Activated effector memory CD4-positive, alpha-beta T cell treated with anti-CD3 and anti-CD28 coated beads, Interleukin-2, amount 50 U/mL, for 16 hours (primary cell): ENCODE measurements at regions not wholly inside any gene's neighbourhood (a gene's known extent, or its start where the extent isn't known, plus 50 kb on each side); places are given as distances from the start of the nearest gene placed in this dataset.
"Not testable (repeated sequence)": the region's sequence is repeated elsewhere in the genome, so short reads cannot be mapped to it uniquely, and the experiment has no call there.

Experiments used
- DNase-seq: peaks from one replicate; pipeline ENCODE4 v3.0.0-alpha.2; 2020

GRCh38 chr6:155791891-155792290, 336.3 kb upstream of the NOX3 start:
- DNase-seq, result no peak

- no peak for DNase-seq
Measured at GRCh38 chr6:155791186-155791585, 335.5 kb upstream of the NOX3 start.

- no peak for DNase-seq
Measured at GRCh38 chr6:155787168-155787567, 331.5 kb upstream of the NOX3 start.

- no peak for DNase-seq
Measured at GRCh38 chr6:155786528-155786927, 330.9 kb upstream of the NOX3 start.

- no peak for DNase-seq
Measured at GRCh38 chr6:155782739-155783459, 327.3 kb upstream of the NOX3 start.

- no peak for DNase-seq
Measured at GRCh38 chr6:155782320-155782731, 326.7 kb upstream of the NOX3 start.

GRCh38 chr6:155779456-155779855, 323.8 kb upstream of the NOX3 start:
- DNase-seq, result no peak

GRCh38 chr6:155778336-155778735, 322.7 kb upstream of the NOX3 start:
- DNase-seq, result no peak

GRCh38 chr6:155771822-155772221, 316.2 kb upstream of the NOX3 start:
- no peak for DNase-seq

- DNase-seq, result no peak
Measured at GRCh38 chr6:155770856-155771255, 315.2 kb upstream of the NOX3 start.

- no peak for DNase-seq
Measured at GRCh38 chr6:155770313-155770712, 314.7 kb upstream of the NOX3 start.

- DNase-seq, result no peak
Measured at GRCh38 chr6:155765275-155766194, 309.9 kb upstream of the NOX3 start.

- DNase-seq, result no peak
Measured at GRCh38 chr6:155762649-155763048, 307.0 kb upstream of the NOX3 start.

GRCh38 chr6:155755452-155755851, 299.8 kb upstream of the NOX3 start:
- DNase-seq, result no peak

GRCh38 chr6:155748778-155749177, 293.1 kb upstream of the NOX3 start:
- DNase-seq, result not testable (repeated sequence)

GRCh38 chr6:155747491-155747890, 291.9 kb upstream of the NOX3 start:
- DNase-seq, result no peak

GRCh38 chr6:155740781-155741399, 285.3 kb upstream of the NOX3 start:
- DNase-seq, result no peak

- DNase-seq, result no peak
Measured at GRCh38 chr6:155738602-155739105, 283.0 kb upstream of the NOX3 start.

- no peak for DNase-seq
Measured at GRCh38 chr6:155717374-155717773, 261.7 kb upstream of the NOX3 start.

GRCh38 chr6:155710704-155711103, 255.1 kb upstream of the NOX3 start:
- DNase-seq, result no peak

GRCh38 chr6:155709262-155709661, 253.6 kb upstream of the NOX3 start:
- no peak for DNase-seq

- DNase-seq, result no peak
Measured at GRCh38 chr6:155708100-155708499, 252.5 kb upstream of the NOX3 start.

- DNase-seq, result no peak
Measured at GRCh38 chr6:155706806-155707205, 251.2 kb upstream of the NOX3 start.
